HG03442 (cell line): ENCODE measurements at regions not wholly inside any gene's neighbourhood (a gene's known extent, or its start where the extent isn't known, plus 50 kb on each side); places are given as distances from the start of the nearest gene placed in this dataset.
"Not testable (repeated sequence)": the region's sequence is repeated elsewhere in the genome, so short reads cannot be mapped to it uniquely, and the experiment has no call there.

Experiments
- ATAC-seq: cut with Tn5 transposase; IDR thresholded peaks from one replicate; pipeline ENCODE4 v1.9.1; 2021; ENCODE audit warnings: mild to moderate bottlenecking, moderate library complexity; ENCODE audit not compliant: unreplicated experiment

DNA sequence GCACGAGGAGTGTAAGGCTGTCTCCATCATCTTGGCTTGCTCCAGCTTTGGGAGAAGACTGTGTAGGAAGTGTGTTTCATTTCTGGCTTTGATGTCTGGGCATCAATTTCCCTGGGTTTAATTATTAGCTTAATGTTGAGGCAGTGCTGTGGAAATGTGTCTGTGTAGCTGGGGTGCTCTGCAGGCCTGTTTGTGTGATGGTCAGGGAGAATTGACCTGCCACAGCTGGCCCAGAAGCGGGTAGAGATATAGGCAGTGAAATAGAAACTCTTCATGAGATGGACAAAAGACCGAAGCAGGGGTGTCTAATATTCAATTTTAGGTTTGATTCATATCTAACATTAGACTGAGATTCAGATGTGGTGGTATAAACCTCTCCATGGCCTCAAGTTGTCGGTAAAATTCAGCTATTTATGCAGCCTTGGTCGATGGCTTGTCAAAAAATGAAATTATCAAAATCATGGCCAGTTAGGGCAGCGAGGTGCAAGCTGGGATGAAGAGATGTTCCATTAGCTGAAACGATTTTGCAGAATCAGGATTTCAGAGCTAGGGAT is 95.3 kb upstream of the SNX9 start:
- no peak for ATAC-seq

DNA sequence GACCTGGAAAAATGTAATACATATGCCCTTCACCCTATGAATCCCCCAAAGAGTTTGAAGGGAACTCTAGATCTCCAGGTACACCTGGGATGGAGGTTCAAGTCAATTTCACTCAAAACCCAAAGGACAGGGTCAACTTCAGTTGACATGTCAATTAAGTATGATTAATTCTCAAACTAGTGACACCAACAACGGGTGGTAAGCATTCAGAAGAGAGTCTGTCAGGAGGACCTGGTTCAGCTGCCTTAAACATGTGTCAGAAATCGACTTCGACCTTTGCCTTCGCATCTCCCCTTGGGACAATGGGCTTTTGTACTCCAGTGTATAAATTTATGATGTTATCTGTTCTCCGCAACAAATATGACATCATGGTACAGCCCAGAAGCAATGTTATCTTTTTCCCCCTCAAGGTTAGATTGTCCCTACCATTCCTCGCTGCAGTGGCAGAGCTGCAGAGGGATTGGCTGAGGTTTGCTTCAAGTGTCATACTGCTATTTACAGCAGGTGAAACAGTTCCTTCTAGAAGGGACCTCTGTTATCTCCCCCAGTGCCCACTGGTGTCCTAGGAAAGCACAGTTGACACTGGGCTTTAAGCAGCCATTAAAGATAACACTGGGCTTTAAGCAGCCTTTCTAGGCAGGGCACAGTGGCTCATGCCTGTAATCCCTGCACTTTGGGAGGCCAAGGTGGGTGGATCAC is 94.7 kb upstream of the SNX9 start:
- no peak for ATAC-seq

DNA sequence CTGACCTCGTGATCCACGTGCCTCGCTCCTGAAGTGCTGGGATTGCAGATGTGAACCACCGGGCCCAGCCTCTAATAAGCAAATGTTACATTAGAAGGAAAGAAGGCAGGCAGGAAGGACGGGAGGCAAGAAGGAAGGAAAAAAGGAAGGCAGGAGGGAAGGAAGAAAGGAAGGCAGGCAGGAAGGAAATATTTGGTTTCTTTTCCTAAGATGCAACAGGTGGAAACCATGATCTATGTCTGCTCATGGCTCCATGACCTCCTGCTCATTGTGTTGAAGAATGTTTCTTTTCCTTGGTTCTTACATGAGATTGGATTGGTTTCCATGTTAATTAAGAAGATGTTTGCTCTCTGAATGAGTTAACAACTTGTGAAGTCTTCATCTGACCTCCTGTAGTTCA is 91.8 kb upstream of the SNX9 start:
- ATAC-seq, result no peak

DNA sequence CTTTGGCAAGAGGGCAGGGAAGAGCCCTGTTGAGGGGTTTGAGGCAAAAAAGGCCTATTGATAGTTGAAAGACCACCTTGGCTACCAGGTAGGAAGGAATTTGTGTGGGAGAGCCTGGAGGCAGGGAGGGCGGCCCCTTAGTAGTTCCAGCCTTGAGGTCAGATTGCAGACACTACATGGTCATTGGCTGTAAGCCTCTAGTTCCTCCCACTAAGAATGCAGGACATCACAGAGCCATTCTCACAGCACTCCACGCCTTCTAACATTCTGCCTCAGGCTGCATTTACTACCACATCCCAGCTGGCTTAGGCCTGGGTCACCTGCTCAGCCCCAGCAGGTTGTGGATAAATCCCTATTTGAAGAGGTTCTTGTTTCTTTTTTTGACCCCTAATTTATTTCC is 91.0 kb upstream of the SNX9 start:
- no peak for ATAC-seq

DNA sequence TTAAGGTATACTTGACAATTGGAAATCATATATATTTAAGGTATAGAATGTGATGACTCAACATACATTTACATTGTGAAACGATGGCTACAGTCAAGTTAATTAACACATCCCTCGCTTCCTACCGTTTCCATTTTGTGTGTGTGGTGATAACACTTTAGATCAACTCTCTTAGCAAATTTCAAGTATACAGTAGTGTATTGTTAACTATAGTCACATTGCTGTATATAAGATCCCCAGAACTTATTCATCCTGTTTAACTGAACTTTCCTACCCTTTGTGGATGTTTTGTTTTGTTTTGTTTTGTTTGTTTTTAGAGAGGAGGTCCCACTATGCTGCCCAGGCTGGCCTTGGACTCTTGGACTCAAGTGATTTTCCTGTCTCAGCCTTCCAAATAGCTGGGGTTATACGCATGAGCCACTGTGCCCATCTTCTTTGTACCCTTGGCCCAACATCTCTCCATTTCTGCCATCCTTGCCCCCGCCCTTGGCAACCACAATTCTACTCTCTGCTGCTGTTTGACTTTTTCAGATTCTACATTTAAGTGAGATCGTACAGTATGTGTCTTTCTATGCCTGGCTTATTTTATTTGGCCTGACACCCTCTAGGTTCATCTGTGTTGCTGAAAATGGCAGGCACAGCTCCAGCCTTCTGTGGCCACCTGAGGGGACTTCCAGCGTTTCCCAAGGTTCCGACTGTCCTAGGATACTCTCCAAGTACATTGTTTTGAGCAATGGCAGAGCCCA is 90.5 kb upstream of the SNX9 start:
- no peak for ATAC-seq

DNA sequence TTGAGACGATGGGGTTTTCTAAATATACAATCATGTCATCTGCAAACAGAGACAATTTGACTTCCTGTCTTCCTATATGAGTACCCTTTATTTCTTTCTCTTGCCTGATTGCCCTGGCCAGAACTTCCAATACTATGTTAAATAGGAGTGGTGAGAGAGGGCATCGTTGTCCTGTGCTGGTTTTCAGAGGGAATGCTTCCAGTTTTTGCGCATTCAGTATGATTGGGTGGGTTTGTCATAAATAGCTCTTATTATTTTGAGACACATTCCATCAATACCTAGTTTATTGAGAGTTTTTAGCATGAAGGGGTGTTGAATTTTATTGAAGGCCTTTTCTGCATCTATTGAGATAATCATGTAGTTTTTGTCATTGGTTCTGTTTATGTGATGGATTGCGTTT is 86.5 kb upstream of the SNX9 start:
- ATAC-seq, result not testable (repeated sequence)

DNA sequence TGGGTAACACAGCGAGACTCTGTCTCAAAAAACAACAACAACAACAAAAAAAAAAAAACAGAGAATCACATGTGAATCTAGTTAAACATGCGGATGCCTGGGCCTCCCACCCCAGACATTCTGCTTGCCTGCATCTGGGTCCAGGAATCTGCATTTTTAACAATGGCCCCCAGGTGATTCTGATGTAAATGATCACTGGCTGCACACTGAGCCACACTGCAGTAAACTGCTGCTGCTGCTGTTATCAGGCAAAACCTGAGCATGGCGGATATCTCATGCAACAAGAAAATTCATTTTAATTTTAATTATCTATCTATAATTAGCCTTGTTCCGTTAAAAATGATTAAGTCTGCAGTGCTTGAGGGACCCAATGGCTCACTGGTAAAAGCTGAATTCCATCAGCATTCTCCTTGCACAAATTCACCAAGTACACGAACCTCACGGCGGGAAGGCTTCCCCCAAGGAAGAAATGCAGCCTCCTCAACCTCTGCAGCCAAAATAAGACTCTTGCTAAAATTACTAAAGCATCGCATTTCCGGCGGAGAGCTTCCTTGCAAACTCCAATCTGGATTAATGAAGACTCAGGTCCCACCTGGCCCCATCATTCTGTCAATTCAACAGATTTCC is 81.6 kb upstream of the SNX9 start:
- ATAC-seq, result no peak

DNA sequence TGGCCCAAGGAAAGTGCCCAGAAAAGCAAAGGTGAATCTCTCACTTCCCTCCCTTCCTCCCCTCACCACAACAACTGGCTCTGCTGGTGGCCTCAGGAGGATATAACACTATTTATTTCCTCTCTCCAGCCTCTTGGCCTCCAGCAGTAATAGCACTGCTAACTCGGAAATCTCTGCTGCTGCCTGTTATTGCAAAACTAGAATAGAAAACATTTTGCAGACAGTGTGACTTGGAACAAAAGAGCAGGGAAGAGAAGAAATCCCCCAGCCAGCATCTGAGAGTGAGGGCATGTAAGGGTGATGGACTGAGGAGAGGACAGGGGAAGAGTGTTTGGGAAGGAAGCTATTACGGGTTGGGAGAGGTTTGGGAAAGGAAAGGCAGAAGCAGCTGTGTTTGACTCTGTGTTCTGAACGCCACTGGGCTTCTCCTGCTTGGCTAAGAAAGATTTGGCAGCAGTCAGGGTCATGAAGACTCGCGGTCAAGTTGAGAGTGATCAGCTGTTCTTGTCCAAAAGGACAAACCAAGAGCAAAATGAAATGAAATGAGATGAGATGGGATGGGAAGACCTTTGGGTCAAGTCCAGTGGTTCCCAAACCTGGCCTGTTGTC is 81.0 kb upstream of the SNX9 start:
- ATAC-seq, result no peak

DNA sequence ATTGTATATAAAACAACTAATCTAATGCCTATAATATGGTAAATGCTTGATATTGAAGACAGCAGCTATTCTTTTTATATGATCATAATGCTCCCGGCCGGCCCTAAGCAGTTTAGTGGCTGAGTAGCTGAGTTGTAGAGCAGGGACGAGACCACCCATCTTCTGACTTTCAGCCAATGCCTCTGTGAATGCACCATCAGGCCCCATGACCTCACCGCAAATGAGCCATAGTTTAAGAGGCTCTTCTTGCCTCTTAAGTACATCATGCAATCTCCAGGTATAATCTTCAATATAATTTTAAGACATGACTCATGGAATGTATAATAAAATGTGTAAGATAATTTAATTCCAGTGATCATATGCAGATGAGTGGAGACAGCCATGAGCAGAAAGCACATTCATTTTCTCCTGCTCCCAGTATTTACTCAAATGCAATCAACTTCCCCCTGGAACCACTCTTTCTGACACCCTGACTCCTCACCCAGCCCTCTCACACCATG is 78.9 kb upstream of the SNX9 start:
- ATAC-seq, result no peak

DNA sequence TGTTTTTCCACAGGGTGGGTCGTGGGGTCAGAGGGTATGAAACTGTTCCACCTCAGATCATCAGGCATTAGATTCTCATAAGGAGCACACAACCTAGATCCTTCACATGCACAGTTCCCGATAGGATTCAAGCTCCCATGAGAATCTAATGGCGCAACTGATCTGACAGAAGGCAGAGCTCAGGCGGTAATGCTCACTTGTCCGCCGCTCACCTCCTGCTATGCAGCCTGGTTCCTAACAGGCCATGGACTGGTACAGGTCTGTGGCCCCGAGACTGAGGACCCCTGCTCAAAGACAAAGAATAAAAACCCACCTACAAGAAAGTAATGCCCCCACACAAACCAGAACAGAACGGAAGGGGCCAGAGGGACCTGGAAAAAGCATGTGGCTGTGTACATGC is 76.1 kb upstream of the SNX9 start:
- no peak for ATAC-seq

DNA sequence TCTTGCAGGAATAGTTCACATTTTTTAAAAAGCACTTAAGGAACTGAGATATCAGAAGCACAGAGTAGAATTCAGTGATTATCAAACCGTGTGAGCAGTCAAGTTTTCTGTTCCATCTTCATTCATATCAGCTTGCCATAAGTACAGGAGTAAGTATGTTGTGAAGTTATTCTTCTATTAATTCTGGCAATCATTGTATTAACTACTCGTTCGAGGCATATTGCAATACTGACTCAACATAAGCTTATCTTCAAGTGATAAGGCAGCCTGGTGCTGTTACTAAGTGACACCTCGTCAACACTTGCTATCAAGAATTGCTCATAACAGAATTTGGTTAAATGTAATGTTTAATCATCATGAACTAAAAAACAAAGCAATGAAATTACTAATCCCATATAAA is 75.7 kb upstream of the SNX9 start:
- ATAC-seq, result no peak

DNA sequence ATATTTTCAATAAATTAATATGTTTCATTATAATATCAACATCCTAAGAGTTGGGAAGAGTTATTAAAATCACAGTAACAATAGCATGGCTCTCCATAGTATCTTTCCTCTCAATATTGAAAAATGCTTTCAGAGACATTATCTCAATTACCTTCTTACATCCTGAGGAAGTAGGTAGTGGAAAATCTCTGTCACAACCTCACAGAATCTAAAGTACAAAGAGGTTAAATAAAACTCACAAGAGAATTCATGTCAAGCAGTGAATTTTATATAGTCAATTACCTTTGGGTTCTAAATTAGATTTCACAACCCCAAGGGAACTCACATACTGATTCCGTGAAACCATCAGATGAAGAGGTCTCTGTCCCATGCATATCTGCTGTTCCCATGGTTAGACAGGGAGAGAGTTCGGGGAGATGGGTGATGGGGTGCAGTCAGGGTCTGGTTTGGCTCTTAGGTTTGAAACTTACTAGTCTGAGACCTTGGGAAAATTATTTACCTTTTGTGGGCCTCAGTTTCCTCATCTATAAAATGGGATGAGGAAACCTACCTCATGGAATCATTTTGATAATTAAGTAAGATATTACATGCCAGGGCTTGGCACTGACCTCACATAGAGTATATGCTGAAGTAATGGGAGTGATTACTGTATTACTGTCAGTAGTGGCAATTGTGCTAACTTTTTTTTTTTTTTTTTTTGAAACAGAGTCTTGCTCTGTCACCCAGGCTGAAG is 74.0 kb upstream of the SNX9 start:
- no peak for ATAC-seq

DNA sequence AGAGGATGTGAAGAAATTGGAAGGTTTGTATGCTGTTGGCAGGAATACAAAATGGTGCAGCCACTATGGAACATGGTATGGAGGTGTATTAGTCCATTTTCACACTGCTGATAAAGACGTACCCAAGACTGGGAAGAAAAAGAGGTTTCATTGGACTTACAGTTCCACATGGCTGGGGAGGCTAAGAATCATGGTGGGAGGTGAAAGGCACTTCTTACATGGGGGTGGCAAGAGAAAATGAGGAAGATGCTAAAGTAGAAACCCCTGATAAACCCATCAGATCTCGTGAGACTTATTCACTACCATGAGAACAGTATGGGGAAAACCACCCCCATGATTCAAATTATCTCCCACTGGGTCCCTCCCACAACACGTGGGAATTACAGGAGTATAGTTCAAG is 72.1 kb upstream of the SNX9 start:
- ATAC-seq, result not testable (repeated sequence)

DNA sequence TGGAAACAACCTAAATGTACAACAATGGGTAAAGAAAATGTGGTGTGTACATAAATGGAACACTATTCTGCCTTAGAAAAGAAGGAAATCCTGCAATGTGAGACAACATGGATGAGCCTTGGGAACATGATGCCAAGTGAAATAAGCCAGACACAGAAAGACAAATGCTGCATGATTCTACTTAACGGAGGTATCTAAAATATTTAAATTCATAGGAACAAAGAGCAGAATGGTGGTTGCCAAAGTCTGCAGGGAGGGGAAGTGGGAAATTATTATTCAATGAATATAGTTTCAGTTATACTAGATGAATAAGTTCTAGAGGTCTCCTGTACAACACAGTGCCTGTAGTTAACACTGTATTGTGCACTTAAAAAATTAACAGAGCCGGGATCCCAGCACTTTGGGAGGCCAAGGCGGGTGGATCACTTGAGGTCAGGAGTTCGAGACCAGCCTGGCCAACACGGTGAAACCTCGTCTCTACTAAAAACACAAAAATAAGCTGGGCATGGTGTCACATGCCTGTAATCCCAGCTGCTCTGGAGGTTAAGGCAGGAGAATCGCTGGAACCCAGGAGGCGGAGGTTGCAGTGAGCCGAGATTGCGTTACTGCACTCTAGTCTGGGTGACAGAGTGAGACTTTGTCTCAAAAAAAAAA is 71.4 kb upstream of the SNX9 start:
- ATAC-seq, result no peak

DNA sequence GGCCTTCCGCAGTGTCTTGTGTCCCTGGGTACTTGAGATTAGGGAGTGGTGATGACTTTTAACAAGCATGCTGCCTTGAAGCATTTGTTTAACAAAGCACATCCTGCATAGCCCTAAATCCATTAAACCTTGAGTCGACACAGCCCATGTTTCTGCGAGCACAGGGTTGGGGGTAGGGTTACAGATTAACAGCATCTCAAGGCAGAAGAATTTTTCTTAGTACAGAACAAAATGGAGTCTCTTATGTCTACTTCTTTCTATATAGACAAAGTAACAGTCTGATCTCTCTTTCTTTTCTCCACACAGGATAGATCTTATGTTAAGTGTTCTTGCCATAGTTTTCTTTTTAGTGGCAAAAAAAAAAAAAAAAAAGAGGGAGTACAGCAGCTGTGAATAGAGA is 70.2 kb upstream of the SNX9 start:
- not testable (repeated sequence) for ATAC-seq

DNA sequence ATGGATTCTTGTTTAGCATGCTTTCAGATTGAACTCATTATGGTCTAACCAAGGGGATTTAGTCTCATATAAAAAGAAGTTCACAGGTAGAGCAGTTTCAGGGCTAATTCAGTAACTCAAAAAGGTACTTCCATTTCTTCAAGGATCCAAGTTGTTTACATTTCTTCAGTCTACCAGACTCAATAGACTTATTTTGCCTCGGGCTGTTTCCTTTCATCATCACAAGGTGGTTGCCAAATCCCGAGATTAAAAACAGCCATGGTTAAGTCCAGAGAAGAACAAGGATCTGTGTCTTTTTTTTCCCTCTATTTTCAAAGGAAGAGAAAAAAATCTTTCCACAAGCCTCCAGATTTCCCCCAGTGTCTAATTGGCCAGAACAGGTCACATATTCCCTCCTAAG is 69.8 kb upstream of the SNX9 start:
- ATAC-seq, result no peak

DNA sequence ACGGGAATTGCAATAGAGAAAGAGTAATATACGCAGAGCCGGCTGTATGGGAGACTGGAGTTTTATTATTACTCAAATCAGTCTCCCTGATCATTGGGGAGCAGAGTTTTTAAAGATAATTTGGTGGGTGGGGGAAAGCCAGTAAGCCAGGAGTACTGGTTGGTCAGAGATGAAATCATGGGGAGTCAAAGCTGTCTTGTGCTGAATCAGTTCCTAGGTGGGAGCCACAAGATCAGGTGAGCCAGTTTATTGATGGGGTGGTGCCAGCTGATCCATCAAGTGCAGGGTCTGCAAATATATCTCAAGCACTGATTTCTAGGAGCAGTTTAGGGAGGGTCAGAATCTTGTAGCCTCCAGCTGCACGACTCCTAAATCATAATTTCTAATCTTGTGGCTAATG is 69.2 kb upstream of the SNX9 start:
- not testable (repeated sequence) for ATAC-seq

DNA sequence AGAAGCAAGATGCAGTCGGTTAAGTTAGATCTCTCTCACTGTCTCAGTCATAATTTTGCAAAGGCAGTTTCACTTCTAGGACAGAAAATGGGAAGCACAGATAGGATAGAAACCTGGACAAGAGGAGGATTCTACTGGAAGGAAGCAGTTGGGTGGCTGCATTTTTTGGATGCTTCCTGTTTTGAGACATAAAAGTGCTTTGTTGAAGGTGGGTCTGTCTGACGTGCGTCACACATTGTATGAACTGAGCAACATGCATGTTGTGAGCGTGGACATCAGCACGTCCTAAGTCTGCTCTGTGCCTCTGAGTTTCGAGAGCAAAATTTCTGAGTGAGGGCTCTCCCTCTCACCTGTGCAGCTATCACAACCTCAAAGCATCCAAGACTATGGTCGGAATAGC is 68.7 kb upstream of the SNX9 start:
- no peak for ATAC-seq

DNA sequence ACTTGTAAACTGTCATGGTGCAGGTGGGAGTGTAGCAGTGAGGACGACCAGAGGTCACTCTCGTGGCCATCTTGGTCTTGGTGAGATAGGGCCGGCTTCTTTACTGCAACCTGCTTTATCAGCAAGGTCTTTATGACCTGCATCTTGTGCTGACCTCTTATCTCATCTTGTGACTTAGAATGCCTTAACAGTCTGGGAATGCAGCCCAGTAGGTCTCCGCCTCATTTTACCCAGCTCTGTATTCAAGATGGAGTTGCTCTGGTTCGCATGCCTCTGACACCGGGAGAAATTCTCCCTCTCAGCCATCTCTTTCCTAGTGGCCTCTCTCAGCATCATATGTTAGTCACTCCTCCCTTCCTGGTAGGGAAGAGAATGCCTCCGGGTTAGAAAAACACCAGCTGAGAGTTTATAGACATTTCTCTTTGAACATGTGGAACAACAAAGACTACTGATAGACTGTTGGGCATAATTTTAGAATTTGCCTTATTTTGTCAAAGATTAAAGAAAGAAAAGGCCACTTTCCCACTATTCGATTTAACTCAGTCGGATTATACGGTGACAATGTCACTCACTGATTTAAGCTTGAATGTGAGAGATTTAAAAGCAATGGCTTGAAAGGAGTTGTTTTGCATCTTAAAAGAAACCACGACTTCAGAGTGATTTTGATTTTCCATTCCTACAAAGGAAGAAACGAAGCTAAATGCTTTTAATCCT is 67.9 kb upstream of the SNX9 start:
- no peak for ATAC-seq
